ENCODE measurements at regions not wholly inside any gene's neighbourhood (a gene's known extent, or its start where the extent isn't known, plus 50 kb on each side); places are given as distances from the start of the nearest gene placed in this dataset.

- TF ChIP-seq, protein P1, sequence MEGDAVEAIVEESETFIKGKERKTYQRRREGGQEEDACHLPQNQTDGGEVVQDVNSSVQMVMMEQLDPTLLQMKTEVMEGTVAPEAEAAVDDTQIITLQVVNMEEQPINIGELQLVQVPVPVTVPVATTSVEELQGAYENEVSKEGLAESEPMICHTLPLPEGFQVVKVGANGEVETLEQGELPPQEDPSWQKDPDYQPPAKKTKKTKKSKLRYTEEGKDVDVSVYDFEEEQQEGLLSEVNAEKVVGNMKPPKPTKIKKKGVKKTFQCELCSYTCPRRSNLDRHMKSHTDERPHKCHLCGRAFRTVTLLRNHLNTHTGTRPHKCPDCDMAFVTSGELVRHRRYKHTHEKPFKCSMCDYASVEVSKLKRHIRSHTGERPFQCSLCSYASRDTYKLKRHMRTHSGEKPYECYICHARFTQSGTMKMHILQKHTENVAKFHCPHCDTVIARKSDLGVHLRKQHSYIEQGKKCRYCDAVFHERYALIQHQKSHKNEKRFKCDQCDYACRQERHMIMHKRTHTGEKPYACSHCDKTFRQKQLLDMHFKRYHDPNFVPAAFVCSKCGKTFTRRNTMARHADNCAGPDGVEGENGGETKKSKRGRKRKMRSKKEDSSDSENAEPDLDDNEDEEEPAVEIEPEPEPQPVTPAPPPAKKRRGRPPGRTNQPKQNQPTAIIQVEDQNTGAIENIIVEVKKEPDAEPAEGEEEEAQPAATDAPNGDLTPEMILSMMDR (IDR thresholded peaks at IDR 0.05) = no peak
- TF ChIP-seq POLR2A (IDR thresholded peaks at IDR 0.05) = no peak
These were observed 806.6 kb downstream of the NXPH1 start for GRCh38 chr7:9240001-9240400.
